GM03348 (cell line): ENCODE measurements at regions not wholly inside any gene's neighbourhood (a gene's known extent, or its start where the extent isn't known, plus 50 kb on each side); places are given as distances from the start of the nearest gene placed in this dataset.
"Not testable (repeated sequence)": the region's sequence is repeated elsewhere in the genome, so short reads cannot be mapped to it uniquely, and the experiment has no call there.

Source experiments
- DNase-seq: peaks from one replicate; pipeline ENCODE4 v3.0.0; 2012; ENCODE audit warnings: low spot score

DNA sequence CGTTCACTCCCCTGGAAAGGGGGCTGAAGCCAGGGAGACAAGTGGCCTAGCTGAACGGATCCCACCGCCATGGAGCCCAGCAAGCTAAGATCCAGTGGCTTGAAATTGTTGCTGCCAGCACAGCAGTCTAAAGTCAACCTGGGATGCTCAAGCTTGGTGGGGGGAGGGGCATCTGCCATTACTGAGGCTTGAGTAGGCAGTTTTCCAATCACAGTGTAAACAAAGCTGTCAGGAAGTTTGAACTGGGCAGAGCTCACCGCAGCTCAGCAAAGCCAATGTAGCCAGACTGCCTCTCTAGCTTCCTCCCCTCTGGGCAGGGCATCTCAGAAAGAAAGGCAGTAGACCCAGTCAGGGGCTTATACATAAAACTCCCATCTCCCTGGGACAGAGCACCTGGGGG lies 470.0 kb upstream of the DIAPH2 start:
- not testable (repeated sequence) for DNase-seq

- DNase-seq: no peak
Observed at GRCh38 chrX:96224279-96224678, 460.4 kb upstream of the DIAPH2 start.

GRCh38 chrX:96244955-96245354 lies 439.7 kb upstream of the DIAPH2 start:
- no peak for DNase-seq

DNA sequence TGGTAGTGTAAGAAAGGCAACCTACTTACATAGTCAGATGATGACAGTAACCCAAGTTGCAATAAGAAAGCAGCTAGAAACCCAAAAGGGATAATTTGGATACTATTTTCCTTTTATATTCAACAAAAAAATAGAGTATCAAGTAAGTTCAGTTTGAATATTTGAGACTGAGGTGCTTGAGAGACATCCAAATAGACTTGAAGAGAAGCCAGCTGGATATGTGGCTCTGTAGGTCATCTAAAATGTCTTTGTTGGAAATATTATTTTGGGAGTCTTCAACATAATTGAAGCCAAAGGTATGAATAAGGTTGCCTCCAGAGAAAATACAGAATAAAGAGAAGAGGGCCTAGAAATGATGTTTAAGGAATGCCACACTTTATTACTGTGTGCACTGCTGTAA lies 438.2 kb upstream of the DIAPH2 start:
- no peak for DNase-seq
